ENCODE measurements at regions not wholly inside any gene's neighbourhood (a gene's known extent, or its start where the extent isn't known, plus 50 kb on each side); places are given as distances from the start of the nearest gene placed in this dataset.

GRCh38 chr4:12943069-12943468 is 541.1 kb downstream of the RAB28 start (continued):
- TF ChIP-seq CREB1 (IDR thresholded peaks at IDR 0.05) = no peak
- TF ChIP-seq CREB1 (CRISPR knock-in tag; IDR thresholded peaks at IDR 0.05) = peak; percentile 48; the same call in 1 of the 2 replicates
- TF ChIP-seq FOXA1 (IDR thresholded peaks at IDR 0.05) = no peak
- TF ChIP-seq FOXA1 (CRISPR knock-in tag; IDR thresholded peaks at IDR 0.05) = 0 out of 2 replicates have a peak, but pooled peaks have one; percentile 5
- TF ChIP-seq EP300 (IDR thresholded peaks at IDR 0.05; ENCODE audit: low read depth in 2 of 2, low read length in 2 of 2) = 0 out of 4 replicates have a peak, but pooled peaks of 1 of the 2 experiments have one; percentile 5
- no peak for TF ChIP-seq EP300 (CRISPR knock-in tag; IDR thresholded peaks at IDR 0.05; ENCODE audit: borderline replicate concordance)
- 0 out of 2 replicates have a peak, but pooled peaks have one; percentile 16 for TF ChIP-seq TRIM24 (CRISPR knock-in tag; IDR thresholded peaks at IDR 0.05)
- peak; percentile 33 for TF ChIP-seq FOXA3 (CRISPR knock-in tag; IDR thresholded peaks at IDR 0.05)
- TF ChIP-seq NFE2 (CRISPR knock-in tag; IDR thresholded peaks at IDR 0.05) = peak; percentile 34; the same call in 1 of the 2 replicates
- no peak for TF ChIP-seq ZNF33B (CRISPR knock-in tag; IDR thresholded peaks at IDR 0.05)
- peak; percentile 23; the same call in 1 of the 2 replicates for TF ChIP-seq ZNF12 (CRISPR knock-in tag; IDR thresholded peaks at IDR 0.05)
- peak; percentile 43; the same call in 1 of the 2 replicates for TF ChIP-seq SAP130 (CRISPR knock-in tag; IDR thresholded peaks at IDR 0.05; ENCODE audit: low read depth)
- no peak for TF ChIP-seq E2F5 (CRISPR knock-in tag; conservative IDR thresholded peaks at IDR 0.05)
- peak; percentile 81 for TF ChIP-seq ARID5B (CRISPR knock-in tag; IDR thresholded peaks at IDR 0.05)
- TF ChIP-seq ZIK1 (CRISPR knock-in tag; IDR thresholded peaks at IDR 0.05; ENCODE audit: borderline replicate concordance, low read depth) = no peak
- TF ChIP-seq NRL (CRISPR knock-in tag; IDR thresholded peaks at IDR 0.05; ENCODE audit: borderline replicate concordance) = no peak
- TF ChIP-seq FOSL2 (CRISPR knock-in tag; IDR thresholded peaks at IDR 0.05) = peak; percentile 56
- peak; percentile 73 for TF ChIP-seq ZMYM4 (CRISPR knock-in tag; IDR thresholded peaks at IDR 0.05)
- TF ChIP-seq BHLHE40 (IDR thresholded peaks at IDR 0.05; ENCODE audit: low read length) = no peak
- TF ChIP-seq ZNF644 (CRISPR knock-in tag; IDR thresholded peaks at IDR 0.05; ENCODE audit: low read depth) = peak; percentile 82
- peak; percentile 46; the same call in 1 of the 2 replicates for TF ChIP-seq HDAC2 (CRISPR knock-in tag; IDR thresholded peaks at IDR 0.05)
- no peak for TF ChIP-seq ZBTB1 (CRISPR knock-in tag; IDR thresholded peaks at IDR 0.05; ENCODE audit: borderline replicate concordance)
- TF ChIP-seq IRF2 (CRISPR knock-in tag; IDR thresholded peaks at IDR 0.05) = 0 out of 2 replicates have a peak, but pooled peaks have one; percentile 37
- TF ChIP-seq SALL1 (CRISPR knock-in tag; IDR thresholded peaks at IDR 0.05) = peak; percentile 26; the same call in 1 of the 2 replicates
- 0 out of 2 replicates have a peak, but pooled peaks have one; percentile 21 for TF ChIP-seq ZNF331 (CRISPR knock-in tag; IDR thresholded peaks at IDR 0.05)
- TF ChIP-seq HMG20A (CRISPR knock-in tag; IDR thresholded peaks at IDR 0.05; ENCODE audit: borderline replicate concordance) = peak; percentile 43; the same call in 1 of the 2 replicates
- peak; percentile 90 for TF ChIP-seq CEBPB (IDR thresholded peaks at IDR 0.05; ENCODE audit: borderline replicate concordance, low read depth, low read length)

Data from HepG2 (cell line).